BJ (cell line): ENCODE measurements at regions not wholly inside any gene's neighbourhood (a gene's known extent, or its start where the extent isn't known, plus 50 kb on each side); places are given as distances from the start of the nearest gene placed in this dataset.

Experiments
- CTCF ChIA-PET: fragments of 350-600 bp; formaldehyde crosslinking; extraction: SDS; loops from one replicate; lab custom pipeline; 2021; ENCODE audit warnings: antibody characterized with exemption, inconsistent platforms; lab: Yijun Ruan, JAX
- POLR2A ChIA-PET: fragments of 300-600 bp; sonication (Branson Sonifier 250); formaldehyde crosslinking; extraction: SDS; loops from one replicate; lab custom pipeline; 2021; ENCODE audit warnings: antibody characterized with exemption; lab: Charles Lee
- DNase-seq: peaks from one replicate; pipeline ENCODE4 v3.0.0-alpha.2; 2011; ENCODE audit warnings: low read depth
- H3K27me3 ChIP-seq: 2 replicates; pipeline ENCODE4 v1.6.0; 2011; ENCODE audit warnings: low read length; ENCODE audit not compliant: control insufficient read depth, insufficient read depth
- H3K36me3 ChIP-seq: 2 replicates; pipeline ENCODE4 v1.5.1; 2011; ENCODE audit warnings: low read length; ENCODE audit not compliant: control insufficient read depth, insufficient read depth
- H3K4me3 ChIP-seq: 2 replicates; pipeline ENCODE4 v1.5.1; 2011; ENCODE audit warnings: low read depth, mild to moderate bottlenecking, control low read depth, low read length
- CTCF ChIP-seq: IDR thresholded peaks from 2 replicates; pipeline ENCODE4 v1.5.1; 2011; ENCODE audit warnings: low read depth, mild to moderate bottlenecking, control low read depth, inconsistent platforms, low read length, moderate library complexity; ENCODE audit not compliant: insufficient read depth

- H3K27me3 ChIP-seq, result no peaks in the 10 kb centered on the region
- DNase-seq, result no peak
- ChIA-PET POLR2A (no interaction called here), CTCF (no interaction called here)
- no peak for TF ChIP-seq CTCF
- H3K4me3 ChIP-seq, result no peak overlapping the region
- H3K36me3 ChIP-seq, result no peaks in the 10 kb centered on the region
These were observed 185.4 kb downstream of the TTLL7 start for GRCh38 chr1:83813576-83813975.

- CTCF ChIA-PET, result no interaction called here
- no peak for TF ChIP-seq CTCF
- Histone ChIP-seq H3K4me3 (no peak overlapping the region), H3K36me3 (no peaks in the 10 kb centered on the region), H3K27me3 (no peaks in the 10 kb centered on the region)
- DNase-seq, result no peak
- POLR2A ChIA-PET, result no interaction called here
These were observed 188.8 kb downstream of the TTLL7 start for GRCh38 chr1:83810144-83810543.

- TF ChIP-seq CTCF, result no peak
- H3K4me3 ChIP-seq, result no peak overlapping the region
- H3K27me3 ChIP-seq, result no peaks in the 10 kb centered on the region
- ChIA-PET POLR2A (no interaction called here), CTCF (no interaction called here)
- H3K36me3 ChIP-seq, result no peaks in the 10 kb centered on the region
- DNase-seq, result no peak
These were observed 190.4 kb downstream of the TTLL7 start for GRCh38 chr1:83808536-83808935.

GRCh38 chr1:83807821-83808220 is 191.1 kb downstream of the TTLL7 start:
- Histone ChIP-seq H3K27me3 (no peaks in the 10 kb centered on the region), H3K4me3 (no peak overlapping the region), H3K36me3 (no peaks in the 10 kb centered on the region)
- ChIA-PET CTCF (no interaction called here), POLR2A (no interaction called here)
- no peak for DNase-seq
- no peak for TF ChIP-seq CTCF

- no peaks in the 10 kb centered on the region for H3K36me3 ChIP-seq
- no peak overlapping the region for H3K4me3 ChIP-seq
- ChIA-PET POLR2A (no interaction called here), CTCF (no interaction called here)
- no peaks in the 10 kb centered on the region for H3K27me3 ChIP-seq
- no peak for TF ChIP-seq CTCF
- DNase-seq, result no peak
These were observed 191.7 kb downstream of the TTLL7 start for GRCh38 chr1:83807231-83807630.
